Gastroesophageal sphincter (tissue), 4 donors: ENCODE measurements at regions not wholly inside any gene's neighbourhood (a gene's known extent, or its start where the extent isn't known, plus 50 kb on each side); places are given as distances from the start of the nearest gene placed in this dataset.
"Not testable (repeated sequence)": the region's sequence is repeated elsewhere in the genome, so short reads cannot be mapped to it uniquely, and the experiment has no call there.

ENCODE experiments used
- ATAC-seq: fragments of 150-250 bp; one replicate; pipeline ENCODE4 v1.9.1; 2016; ENCODE audit warnings: mild to moderate bottlenecking, moderate library complexity
- H3K27ac ChIP-seq, 4 donors: fragments of 200-600 bp; sonication (generic) in 3 of 4; 1 replicate in 3 of 4; 2 replicates in 1 of 4; pipeline ENCODE4 v1.5.1; 2016 to 2019
- H3K27me3 ChIP-seq: fragments of 200-600 bp; sonication (generic); one replicate; pipeline ENCODE4 v1.5.1; 2019
- H3K36me3 ChIP-seq, 2 donors: fragments of 200-600 bp; sonication (generic); one replicate each; pipeline ENCODE4 v1.5.1; 2019; ENCODE audit warnings: control low read depth in 1 of 2
- H3K4me1 ChIP-seq, 3 donors: fragments of 200-600 bp; sonication (generic); 1 replicate in 2 of 3; 2 replicates in 1 of 3; pipeline ENCODE4 v1.5.1; 2016 to 2019; ENCODE audit warnings: control low read depth in 2 of 3
- H3K4me3 ChIP-seq, 2 donors: fragments of 200-600 bp; sonication (generic); one replicate each; pipeline ENCODE4 v1.5.1; 2019; ENCODE audit warnings: mild to moderate bottlenecking in 1 of 2, moderate library complexity in 1 of 2
- H3K9me3 ChIP-seq, 3 donors: fragments of 200-600 bp; sonication (generic); one replicate each; pipeline ENCODE4 v1.5.1; 2017 to 2019; ENCODE audit warnings: control low read depth in 2 of 3
- EP300 ChIP-seq: sonication (generic); formaldehyde crosslinking; IDR thresholded peaks from one replicate; pipeline ENCODE4 v1.6.1; 2017; ENCODE audit warnings: antibody characterized with exemption, mild to moderate bottlenecking
- POLR2A ChIP-seq, 2 donors: fragments of 450-650 bp; IDR thresholded peaks; one replicate each; pipeline ENCODE4 v1.6.1; 2017; ENCODE audit warnings: antibody characterized with exemption in 2 of 2, mild to moderate bottlenecking in 2 of 2, moderate library complexity in 1 of 2
- POLR2AphosphoS5 ChIP-seq: sonication (generic); formaldehyde crosslinking; IDR thresholded peaks from one replicate; pipeline ENCODE4 v1.6.1; 2017; ENCODE audit warnings: antibody characterized with exemption
- WGBS, 2 donors: methylation state at CpG; one replicate each; pipeline ENCODE4 v1.1.5; 2018; ENCODE audit warnings: low coverage in 1 of 2; 5-methylcytosine and 5-hydroxymethylcytosine counted together
- TF ChIP-seq, protein P1 (sequence below), 4 experiments: fragments of 200-600 bp in 2 of 4; fragments of 450-650 bp in 2 of 4; sonication (generic) in 1 of 4; IDR thresholded peaks; one replicate each; pipeline ENCODE4 v1.5.1; 2017 to 2019; ENCODE audit warnings: antibody characterized with exemption in 4 of 4, mild to moderate bottlenecking in 2 of 4, moderate library complexity in 2 of 4

DNA sequence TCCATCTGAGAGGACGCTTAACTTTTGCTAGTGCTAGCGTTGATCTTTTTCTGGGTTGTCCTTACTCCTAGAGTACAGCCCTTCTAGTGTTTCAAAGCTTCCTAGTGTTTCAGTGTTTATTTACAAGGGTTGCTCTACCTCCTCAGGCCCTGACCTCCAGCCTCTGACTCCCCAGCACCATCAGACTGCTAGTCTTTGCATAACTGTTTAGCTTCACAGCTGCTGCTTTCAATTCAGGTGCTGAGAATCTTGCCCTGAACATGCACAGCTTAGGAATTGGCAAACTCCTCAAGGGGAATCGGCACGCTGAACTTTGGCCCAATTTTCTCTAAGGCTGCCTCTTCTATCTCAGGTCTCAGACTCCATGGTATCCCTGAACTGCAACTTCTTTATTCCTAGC, 52.9 kb downstream of the OR52B4 start:
- not testable (repeated sequence) for H3K4me3 ChIP-seq, H3K9me3 ChIP-seq, H3K4me1 ChIP-seq, ATAC-seq, H3K27ac ChIP-seq, H3K36me3 ChIP-seq, H3K27me3 ChIP-seq
- 20% methylated on average over 1 of the region's 4 CpGs; no CpG with 5 or more reads in 1 of the 2 donors for WGBS, 2 donors

DNA sequence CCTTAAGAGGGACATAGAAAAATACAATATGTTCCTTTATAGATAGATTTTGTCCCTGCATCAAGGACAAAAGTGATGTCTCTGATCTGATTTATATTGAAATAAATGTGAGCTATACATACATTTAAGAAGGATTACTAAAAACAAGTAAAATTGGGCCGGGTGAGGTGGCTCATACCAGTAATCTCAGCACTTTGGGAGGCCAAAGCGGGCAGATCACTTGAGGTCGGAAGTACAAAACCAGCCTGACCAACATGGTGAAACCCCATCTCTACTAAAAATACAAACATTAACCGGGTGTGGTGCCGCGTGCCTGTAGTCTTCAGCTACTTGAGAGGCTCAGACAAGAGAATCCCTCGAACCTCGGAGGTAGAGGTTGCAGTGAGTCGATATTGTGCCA, 91.0 kb downstream of the OR52B4 start:
- not testable (repeated sequence) for H3K36me3 ChIP-seq, ATAC-seq, H3K27ac ChIP-seq, H3K9me3 ChIP-seq, H3K4me1 ChIP-seq, H3K4me3 ChIP-seq, H3K27me3 ChIP-seq
- 82% methylated on average over 2 of the region's 9 CpGs; no CpG with 5 or more reads in 1 of the 2 donors for WGBS, 2 donors

DNA sequence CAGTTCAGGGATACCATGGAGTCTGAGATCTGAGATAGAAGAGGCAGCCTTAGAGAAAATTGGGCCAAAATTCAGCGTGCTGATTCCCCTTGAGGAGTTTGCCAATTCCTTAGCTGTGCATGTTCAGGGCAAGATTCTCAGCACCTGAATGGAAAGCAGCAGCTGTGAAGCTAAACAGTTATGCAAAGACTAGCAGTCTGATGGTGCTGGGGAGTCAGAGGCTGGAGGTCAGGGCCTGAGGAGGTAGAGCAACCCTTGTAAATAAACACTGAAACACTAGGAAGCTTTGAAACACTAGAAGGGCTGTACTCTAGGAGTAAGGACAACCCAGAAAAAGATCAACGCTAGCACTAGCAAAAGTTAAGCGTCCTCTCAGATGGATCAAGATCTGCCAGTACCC, 117.1 kb downstream of the OR52B4 start:
- not testable (repeated sequence) for H3K4me1 ChIP-seq, H3K9me3 ChIP-seq, H3K4me3 ChIP-seq, H3K27me3 ChIP-seq, H3K36me3 ChIP-seq, ATAC-seq, H3K27ac ChIP-seq
- WGBS, 2 donors: 20% methylated on average over 1 of the region's 3 CpGs; no CpG with 5 or more reads in 1 of the 2 donors

DNA sequence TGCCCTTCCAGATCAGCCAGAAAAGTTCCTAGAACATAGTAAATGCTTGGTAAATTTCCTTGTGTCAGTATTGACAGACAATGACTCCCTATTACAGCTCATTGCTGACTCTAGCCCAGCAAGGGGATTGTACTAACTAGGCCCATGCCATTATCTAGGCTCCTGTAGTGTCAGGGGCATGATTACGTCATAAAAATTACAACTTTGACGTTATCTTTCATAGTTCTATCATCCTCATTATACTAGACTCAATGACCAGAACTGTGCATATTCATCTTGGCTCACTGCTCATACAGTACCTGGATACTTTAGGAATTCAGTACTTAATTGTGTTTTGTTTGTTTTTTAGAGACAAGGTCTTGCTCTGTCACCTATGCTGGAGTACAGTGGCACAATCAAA, 118.7 kb downstream of the OR52B4 start:
- not testable (repeated sequence) for H3K4me3 ChIP-seq, H3K4me1 ChIP-seq, H3K36me3 ChIP-seq, H3K9me3 ChIP-seq, H3K27ac ChIP-seq, H3K27me3 ChIP-seq, ATAC-seq
- 60 to 80% methylated on average over 1 of the region's 2 CpGs for WGBS, 2 donors

DNA sequence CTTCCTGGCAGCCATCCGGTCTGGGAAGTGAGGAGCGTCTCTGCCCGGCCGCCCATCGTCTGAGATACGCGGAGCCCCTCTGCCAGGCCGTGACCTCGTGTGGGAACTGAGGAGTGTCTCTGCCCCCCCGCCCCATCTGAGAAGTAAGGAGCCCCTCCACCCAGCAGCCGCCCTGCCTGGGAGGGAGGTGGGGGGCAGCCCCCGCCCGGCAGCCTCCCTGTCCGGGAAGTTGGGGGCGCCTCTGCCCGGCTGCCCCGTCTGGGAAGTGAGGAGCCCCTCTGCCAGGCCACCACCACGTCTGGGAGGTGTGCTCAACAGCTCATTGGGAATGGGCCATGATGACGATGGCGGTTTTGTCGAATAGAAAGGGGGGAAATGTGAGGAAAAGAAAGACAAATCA, 130.4 kb downstream of the OR52B4 start:
- H3K9me3 ChIP-seq, H3K4me3 ChIP-seq, H3K36me3 ChIP-seq, ATAC-seq, H3K27me3 ChIP-seq, H3K27ac ChIP-seq, H3K4me1 ChIP-seq: not testable (repeated sequence)
- WGBS, 2 donors: 0% methylated on average over 1 of the region's 21 CpGs; no CpG with 5 or more reads in 1 of the 2 donors

DNA sequence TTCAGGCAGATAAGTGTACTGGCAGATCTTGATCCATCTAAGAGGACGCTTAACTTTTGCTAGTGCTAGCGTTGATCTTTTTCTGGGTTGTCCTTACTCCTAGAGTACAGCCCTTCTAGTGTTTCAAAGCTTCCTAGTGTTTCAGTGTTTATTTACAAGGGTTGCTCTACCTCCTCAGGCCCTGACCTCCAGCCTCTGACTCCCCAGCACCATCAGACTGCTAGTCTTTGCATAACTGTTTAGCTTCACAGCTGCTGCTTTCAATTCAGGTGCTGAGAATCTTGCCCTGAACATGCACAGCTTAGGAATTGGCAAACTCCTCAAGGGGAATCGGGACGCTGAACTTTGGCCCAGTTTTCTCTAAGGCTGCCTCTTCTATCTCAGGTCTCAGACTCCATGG, 124.3 kb downstream of the RRM1 start:
- not testable (repeated sequence) for H3K36me3 ChIP-seq, H3K9me3 ChIP-seq, ATAC-seq, H3K27ac ChIP-seq, H3K4me3 ChIP-seq, H3K27me3 ChIP-seq, H3K4me1 ChIP-seq
- WGBS, 2 donors: 7 to 32% methylated on average over 2 to 4 of the region's 4 CpGs

DNA sequence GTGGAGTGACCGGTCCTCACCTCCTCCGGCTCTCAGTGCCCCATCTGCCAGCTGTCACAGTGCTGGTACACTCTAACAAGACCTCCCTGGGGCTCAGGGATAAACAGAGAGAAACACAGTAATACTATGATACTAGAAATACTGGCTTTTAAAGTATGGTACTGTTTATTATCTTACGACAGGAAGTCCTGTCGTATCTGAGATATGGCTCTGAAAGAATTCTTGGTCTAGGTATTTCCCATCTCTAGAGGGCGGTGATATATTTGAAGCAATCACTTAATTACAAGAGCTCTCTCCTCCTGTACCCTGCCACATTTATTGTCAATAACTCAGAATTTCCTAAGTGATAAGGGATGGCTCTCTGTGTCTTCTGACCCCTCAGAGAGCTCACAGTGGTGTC, 119.1 kb downstream of the RRM1 start:
- WGBS, 2 donors: 20 to 56% methylated on average over 3 to 5 of the region's 5 CpGs
- no peaks in the 10 kb centered on the region for H3K9me3 ChIP-seq
- H3K36me3 ChIP-seq: no peaks in the 10 kb centered on the region
- H3K27ac ChIP-seq: no peak overlapping the region
- H3K4me1 ChIP-seq: peaks cover 0 to 5% (median 0%) of the 10 kb centered on the region in 3 donors
- TF ChIP-seq POLR2AphosphoS5: no peak
- TF ChIP-seq, protein P1, sequence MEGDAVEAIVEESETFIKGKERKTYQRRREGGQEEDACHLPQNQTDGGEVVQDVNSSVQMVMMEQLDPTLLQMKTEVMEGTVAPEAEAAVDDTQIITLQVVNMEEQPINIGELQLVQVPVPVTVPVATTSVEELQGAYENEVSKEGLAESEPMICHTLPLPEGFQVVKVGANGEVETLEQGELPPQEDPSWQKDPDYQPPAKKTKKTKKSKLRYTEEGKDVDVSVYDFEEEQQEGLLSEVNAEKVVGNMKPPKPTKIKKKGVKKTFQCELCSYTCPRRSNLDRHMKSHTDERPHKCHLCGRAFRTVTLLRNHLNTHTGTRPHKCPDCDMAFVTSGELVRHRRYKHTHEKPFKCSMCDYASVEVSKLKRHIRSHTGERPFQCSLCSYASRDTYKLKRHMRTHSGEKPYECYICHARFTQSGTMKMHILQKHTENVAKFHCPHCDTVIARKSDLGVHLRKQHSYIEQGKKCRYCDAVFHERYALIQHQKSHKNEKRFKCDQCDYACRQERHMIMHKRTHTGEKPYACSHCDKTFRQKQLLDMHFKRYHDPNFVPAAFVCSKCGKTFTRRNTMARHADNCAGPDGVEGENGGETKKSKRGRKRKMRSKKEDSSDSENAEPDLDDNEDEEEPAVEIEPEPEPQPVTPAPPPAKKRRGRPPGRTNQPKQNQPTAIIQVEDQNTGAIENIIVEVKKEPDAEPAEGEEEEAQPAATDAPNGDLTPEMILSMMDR (IDR thresholded peaks at IDR 0.05): no peak
- TF ChIP-seq POLR2A (IDR thresholded peaks at IDR 0.05): no peak
- no peak for TF ChIP-seq EP300
- peaks cover 19% of the 10 kb centered on the region for H3K27me3 ChIP-seq
- H3K4me3 ChIP-seq: no peak overlapping the region
- no peak for ATAC-seq

DNA sequence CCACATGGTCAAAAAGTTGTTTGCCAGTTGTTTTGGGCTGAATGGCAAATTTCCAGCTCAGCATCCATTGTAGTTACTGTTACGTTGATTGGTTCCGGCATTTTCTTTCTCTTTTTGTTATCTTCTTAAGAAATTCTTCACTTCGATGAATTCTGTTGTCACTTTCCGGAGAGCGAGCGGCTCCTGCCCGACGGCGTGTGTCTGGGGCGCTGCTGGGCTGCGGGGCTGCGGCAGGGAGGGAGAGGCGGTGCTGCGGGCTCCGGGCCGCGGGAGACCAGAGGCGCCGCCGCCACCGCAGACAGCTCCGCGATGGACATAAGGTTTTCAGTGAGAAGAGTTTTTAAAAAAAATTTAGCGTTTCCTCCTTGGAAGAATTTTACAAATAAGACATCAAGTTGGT, 117.4 kb downstream of the RRM1 start:
- Histone ChIP-seq H3K27me3 (peaks cover 19% of the 10 kb centered on the region), H3K4me1 (peaks cover 0 to 5% (median 0%) of the 10 kb centered on the region in 3 donors), H3K27ac (no peak overlapping the region), H3K9me3 (no peaks in the 10 kb centered on the region), H3K4me3 (no peak overlapping the region), H3K36me3 (no peaks in the 10 kb centered on the region)
- TF ChIP-seq POLR2A (IDR thresholded peaks at IDR 0.05): no peak
- TF ChIP-seq POLR2AphosphoS5: no peak
- TF ChIP-seq EP300: no peak
- TF ChIP-seq, protein P1 (IDR thresholded peaks at IDR 0.05): no peak
- no peak for ATAC-seq
- WGBS, 2 donors: 0 to 33% methylated on average over 1 to 4 of the region's 24 CpGs
